OCI-LY3 (cell line): ENCODE measurements at regions not wholly inside any gene's neighbourhood (a gene's known extent, or its start where the extent isn't known, plus 50 kb on each side); places are given as distances from the start of the nearest gene placed in this dataset.
"Not testable (repeated sequence)": the region's sequence is repeated elsewhere in the genome, so short reads cannot be mapped to it uniquely, and the experiment has no call there.

Experiments
- H2AFZ ChIP-seq: fragments of 200-600, 300-600 bp; shearing (Covaris generic); 2 replicates; pipeline ENCODE4 v1.6.0; 2014; ENCODE audit warnings: antibody characterized with exemption, low read depth, low read length
- H3K27ac ChIP-seq: fragments of 200-600, 300-600 bp; sonication (generic); 2 replicates; pipeline ENCODE4 v1.5.1; 2014; ENCODE audit warnings: mild to moderate bottlenecking, low read length, moderate library complexity, mixed read lengths
- H3K27me3 ChIP-seq: fragments of 200-600, 300-600 bp; sonication (generic); 2 replicates; pipeline ENCODE4 v1.6.1; 2014; ENCODE audit warnings: low read depth, low read length, mixed read lengths
- H3K36me3 ChIP-seq: fragments of 200-600, 300-600 bp; sonication (generic); replicated peaks from 2 replicates; pipeline ENCODE3; 2014; ENCODE audit warnings: low read depth, low read length, mixed read lengths
- H3K4me1 ChIP-seq: fragments of 300-600, 200-600 bp; sonication (generic); 2 replicates; pipeline ENCODE4 v1.6.1; 2014; ENCODE audit warnings: low read length, mixed read lengths
- H3K4me2 ChIP-seq: fragments of 200-600, 300-600 bp; sonication (generic); 2 replicates; pipeline ENCODE4 v1.6.1; 2014; ENCODE audit warnings: low read length, mixed read lengths
- H3K4me3 ChIP-seq: fragments of 300-600, 200-600 bp; sonication (generic); 2 replicates; pipeline ENCODE4 v1.5.1; 2014; ENCODE audit warnings: antibody characterized with exemption, mild to moderate bottlenecking, low read length, moderate library complexity
- H3K79me2 ChIP-seq: fragments of 300-600, 200-600 bp; shearing (Covaris generic); 2 replicates; pipeline ENCODE4 v1.6.1; 2014; ENCODE audit warnings: mild to moderate bottlenecking, low read length, mixed read lengths
- H3K9ac ChIP-seq: fragments of 300-600, 200-600 bp; shearing (Covaris generic); 2 replicates; pipeline ENCODE4 v1.6.0; 2014; ENCODE audit warnings: mild to moderate bottlenecking, low read length, moderate library complexity
- H3K9me3 ChIP-seq: fragments of 200-600, 300-600 bp; shearing (Covaris generic); 2 replicates; pipeline ENCODE4 v1.6.1; 2014; ENCODE audit warnings: low read length, mixed read lengths; ENCODE audit not compliant: insufficient read depth
- H4K20me1 ChIP-seq: fragments of 200-600, 300-600 bp; sonication (generic); 2 replicates; pipeline ENCODE4 v1.6.1; 2016; ENCODE audit warnings: low read length, mixed read lengths; ENCODE audit not compliant: insufficient read depth
- EZH2phosphoT487 ChIP-seq: fragments of 200-600 bp; shearing (Covaris generic); IDR thresholded peaks from 2 replicates; pipeline ENCODE4 v1.6.1; 2018; ENCODE audit warnings: antibody characterized with exemption, mixed run types, low read depth
- TF ChIP-seq, protein P1 (sequence below): fragments of 200-600, 300-600 bp; sonication (generic); IDR thresholded peaks from 2 replicates; pipeline ENCODE4 v1.5.1; 2014; ENCODE audit warnings: antibody characterized with exemption, low read length, low read depth

DNA sequence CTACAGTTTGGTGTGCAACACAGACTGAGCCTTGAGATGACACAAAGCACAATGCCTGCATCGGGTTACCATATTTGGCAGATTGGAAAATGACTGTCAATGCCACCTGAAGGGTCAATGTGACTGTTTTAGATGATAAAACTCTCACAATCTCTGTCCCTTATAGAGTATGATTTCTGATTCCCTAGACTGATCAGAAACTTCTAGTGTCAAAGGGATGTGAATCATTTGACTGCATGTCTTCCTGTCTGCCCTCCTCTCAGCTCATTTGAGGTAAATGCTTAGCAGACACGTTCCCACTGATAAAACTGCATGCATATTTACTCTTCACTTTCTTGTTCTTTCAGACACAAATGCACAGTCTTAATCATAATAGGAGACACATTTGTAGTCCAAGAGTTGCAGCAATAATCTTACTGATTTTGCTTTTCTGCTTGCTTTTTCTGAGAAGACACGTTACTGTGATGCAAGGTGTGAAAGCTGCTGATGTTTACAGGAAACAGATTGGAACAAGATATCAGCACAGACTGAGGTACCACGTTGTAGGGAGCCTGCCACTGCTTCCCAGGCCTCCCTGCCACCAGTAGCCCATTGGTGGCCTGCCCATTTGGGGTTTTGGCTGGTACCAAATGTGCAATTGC, 77.8 kb downstream of the GCNT4 start:
- Histone ChIP-seq H2AFZ (no peak overlapping the region), H3K9me3 (no peaks in the 10 kb centered on the region), H4K20me1 (no peaks in the 10 kb centered on the region), H3K4me2 (no peak overlapping the region), H3K27me3 (no peaks in the 10 kb centered on the region), H3K9ac (no peak overlapping the region), H3K4me1 (no peaks in the 10 kb centered on the region), H3K4me3 (no peak overlapping the region), H3K27ac (no peak overlapping the region), H3K79me2 (no peaks in the 10 kb centered on the region), H3K36me3 (no peaks in the 10 kb centered on the region)
- TF ChIP-seq EZH2phosphoT487, result no peak
- TF ChIP-seq, protein P1, sequence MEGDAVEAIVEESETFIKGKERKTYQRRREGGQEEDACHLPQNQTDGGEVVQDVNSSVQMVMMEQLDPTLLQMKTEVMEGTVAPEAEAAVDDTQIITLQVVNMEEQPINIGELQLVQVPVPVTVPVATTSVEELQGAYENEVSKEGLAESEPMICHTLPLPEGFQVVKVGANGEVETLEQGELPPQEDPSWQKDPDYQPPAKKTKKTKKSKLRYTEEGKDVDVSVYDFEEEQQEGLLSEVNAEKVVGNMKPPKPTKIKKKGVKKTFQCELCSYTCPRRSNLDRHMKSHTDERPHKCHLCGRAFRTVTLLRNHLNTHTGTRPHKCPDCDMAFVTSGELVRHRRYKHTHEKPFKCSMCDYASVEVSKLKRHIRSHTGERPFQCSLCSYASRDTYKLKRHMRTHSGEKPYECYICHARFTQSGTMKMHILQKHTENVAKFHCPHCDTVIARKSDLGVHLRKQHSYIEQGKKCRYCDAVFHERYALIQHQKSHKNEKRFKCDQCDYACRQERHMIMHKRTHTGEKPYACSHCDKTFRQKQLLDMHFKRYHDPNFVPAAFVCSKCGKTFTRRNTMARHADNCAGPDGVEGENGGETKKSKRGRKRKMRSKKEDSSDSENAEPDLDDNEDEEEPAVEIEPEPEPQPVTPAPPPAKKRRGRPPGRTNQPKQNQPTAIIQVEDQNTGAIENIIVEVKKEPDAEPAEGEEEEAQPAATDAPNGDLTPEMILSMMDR, result no peak

DNA sequence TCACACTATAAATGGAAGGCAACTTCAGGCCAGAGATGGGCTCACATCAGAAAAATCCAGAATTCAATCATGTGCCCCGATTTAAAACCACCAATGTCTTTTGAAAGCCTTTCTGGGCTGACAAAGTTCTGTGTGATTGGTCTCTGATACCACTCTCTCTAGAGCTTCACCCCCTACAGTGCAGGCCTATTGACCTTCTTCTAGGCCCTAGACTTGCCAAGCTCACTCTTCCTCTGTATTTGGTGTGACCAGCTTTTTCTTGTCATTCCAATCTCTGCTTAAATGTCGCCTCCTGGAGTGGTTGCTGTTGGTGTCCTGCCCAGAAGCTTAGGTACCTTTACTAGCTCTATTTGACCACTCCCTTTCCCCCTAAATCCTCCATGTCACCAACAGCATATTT, 78.7 kb downstream of the GCNT4 start:
- TF ChIP-seq EZH2phosphoT487, result no peak
- Histone ChIP-seq H3K27ac (no peak overlapping the region), H3K4me2 (no peak overlapping the region), H3K9ac (no peak overlapping the region), H3K79me2 (no peaks in the 10 kb centered on the region), H3K4me1 (no peaks in the 10 kb centered on the region), H3K36me3 (no peaks in the 10 kb centered on the region), H3K9me3 (no peaks in the 10 kb centered on the region), H4K20me1 (no peaks in the 10 kb centered on the region), H3K27me3 (no peaks in the 10 kb centered on the region), H2AFZ (no peak overlapping the region), H3K4me3 (no peak overlapping the region)

DNA sequence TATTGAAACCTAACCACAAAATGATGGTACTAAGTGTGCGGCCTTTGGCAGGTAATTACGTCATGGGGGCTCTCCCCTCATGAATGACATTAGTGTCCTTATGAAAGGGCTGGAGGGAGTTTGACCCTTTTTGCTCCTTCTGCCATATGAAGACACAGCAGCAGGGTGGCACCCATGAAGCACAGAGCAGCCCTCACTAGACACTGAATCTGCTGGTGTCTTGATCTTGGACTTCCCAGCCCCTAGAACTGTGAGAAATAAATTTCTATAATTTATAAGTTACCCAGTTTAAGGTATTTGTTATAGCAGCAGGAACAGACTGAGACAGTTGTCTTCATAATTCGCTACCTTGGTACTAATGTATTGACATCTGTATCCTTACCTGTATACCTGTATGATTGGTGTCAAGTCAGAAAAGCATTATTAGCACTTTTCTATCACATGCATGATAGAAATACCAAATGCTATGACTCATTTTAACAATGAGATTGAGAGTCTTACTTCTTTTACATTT, 80.4 kb downstream of the GCNT4 start:
- Histone ChIP-seq H3K4me3 (no peak overlapping the region), H3K4me2 (no peak overlapping the region), H2AFZ (no peak overlapping the region), H3K9ac (no peak overlapping the region), H3K79me2 (no peaks in the 10 kb centered on the region), H3K4me1 (no peaks in the 10 kb centered on the region), H3K9me3 (no peaks in the 10 kb centered on the region), H3K27ac (no peak overlapping the region), H3K36me3 (no peaks in the 10 kb centered on the region), H4K20me1 (no peaks in the 10 kb centered on the region), H3K27me3 (no peaks in the 10 kb centered on the region)
- no peak for TF ChIP-seq EZH2phosphoT487
- TF ChIP-seq, protein P1, result no peak

DNA sequence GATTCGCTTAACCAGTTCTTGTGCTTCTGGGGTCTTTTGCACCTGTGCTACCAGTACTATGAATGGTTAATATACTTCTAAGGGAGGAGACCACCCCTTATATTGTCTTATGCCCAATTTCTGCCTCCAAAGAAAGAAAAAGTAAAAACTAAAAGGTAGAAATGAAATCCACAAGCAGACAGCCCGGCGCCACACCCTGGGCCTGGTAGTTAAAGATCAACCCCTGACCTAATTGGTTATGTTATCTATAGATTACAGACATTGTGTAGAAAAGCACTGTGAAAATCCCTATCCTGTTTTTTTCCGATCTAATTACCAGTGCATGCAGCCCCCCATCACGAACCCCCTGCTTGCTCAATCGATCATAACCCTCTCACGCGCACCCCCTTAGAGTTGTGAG, 81.5 kb downstream of the GCNT4 start:
- H2AFZ ChIP-seq, H3K9me3 ChIP-seq, H3K79me2 ChIP-seq, H3K27me3 ChIP-seq, H3K9ac ChIP-seq, H3K4me1 ChIP-seq, H3K4me2 ChIP-seq, H3K36me3 ChIP-seq, H4K20me1 ChIP-seq, H3K27ac ChIP-seq, H3K4me3 ChIP-seq: not testable (repeated sequence)

DNA sequence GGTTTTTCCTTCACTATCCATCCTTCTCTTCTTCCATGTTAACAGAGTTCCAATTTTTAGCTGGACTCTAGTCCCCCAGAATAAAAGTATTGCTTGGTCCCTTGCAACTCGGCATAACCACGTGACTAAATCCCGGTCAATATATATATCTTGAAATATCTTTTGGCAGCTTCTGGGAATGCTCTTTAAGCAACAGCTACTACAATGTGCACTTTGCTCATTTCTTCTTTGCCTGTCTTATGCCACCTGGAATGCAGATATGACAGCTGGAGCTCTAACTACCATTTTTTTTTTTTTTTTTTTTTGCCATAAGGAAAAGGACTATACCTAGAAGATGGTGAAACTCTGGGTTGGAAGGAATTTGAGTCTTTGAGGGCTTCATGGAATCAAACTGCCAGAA, 82.6 kb downstream of the GCNT4 start:
- H3K9ac ChIP-seq, result no peak overlapping the region
- no peak for TF ChIP-seq EZH2phosphoT487
- TF ChIP-seq, protein P1, result no peak
- no peaks in the 10 kb centered on the region for H3K36me3 ChIP-seq
- H3K4me1 ChIP-seq, result no peaks in the 10 kb centered on the region
- H3K4me2 ChIP-seq, result no peak overlapping the region
- H3K4me3 ChIP-seq, result no peak overlapping the region
- no peak overlapping the region for H2AFZ ChIP-seq
- H3K9me3 ChIP-seq, result no peaks in the 10 kb centered on the region
- no peak overlapping the region for H3K27ac ChIP-seq
- H3K79me2 ChIP-seq, result no peaks in the 10 kb centered on the region
- no peaks in the 10 kb centered on the region for H4K20me1 ChIP-seq
- H3K27me3 ChIP-seq, result no peaks in the 10 kb centered on the region
